EH (cell line): ENCODE measurements at regions not wholly inside any gene's neighbourhood (a gene's known extent, or its start where the extent isn't known, plus 50 kb on each side); places are given as distances from the start of the nearest gene placed in this dataset.

Experiments used
- DNase-seq: peaks from one replicate; pipeline ENCODE4 v3.0.0-alpha.2; 2015; ENCODE audit warnings: low read depth

- DNase-seq, result no peak
Measured at GRCh38 chr10:78938695-78939672, 129.8 kb upstream of the ZMIZ1 start.

- no peak for DNase-seq
Measured at GRCh38 chr10:78942091-78942501, 126.7 kb upstream of the ZMIZ1 start.

DNA sequence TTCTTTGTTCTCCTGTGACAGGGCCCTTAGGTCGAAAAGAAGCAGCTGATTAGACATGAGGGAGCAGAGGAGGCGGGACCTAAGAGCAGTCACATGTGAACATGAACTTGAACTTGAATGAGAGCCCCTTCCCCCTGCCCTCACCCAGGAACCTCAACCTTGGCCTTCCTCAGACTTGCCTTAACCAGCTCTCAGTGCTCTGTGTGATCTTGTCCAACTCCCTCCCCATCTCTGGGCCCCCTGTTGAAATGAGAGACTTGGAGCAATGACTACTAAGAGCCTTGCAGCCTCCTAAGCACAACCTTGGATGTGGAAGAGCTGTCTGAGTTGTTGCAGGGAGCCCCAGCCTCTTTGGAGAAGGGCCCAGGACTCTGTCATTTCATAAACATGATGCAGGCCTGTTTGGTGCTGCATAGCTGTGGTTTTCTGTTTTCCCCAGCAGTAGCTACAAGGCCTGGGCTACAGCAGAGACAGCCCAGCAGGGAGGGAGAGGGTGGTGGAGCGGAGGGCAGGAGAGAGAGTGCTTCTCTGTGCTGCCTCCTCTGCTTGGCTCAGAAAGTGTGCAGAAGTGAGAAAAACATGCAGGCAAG is 123.9 kb upstream of the ZMIZ1 start:
- peak; percentile 97 for DNase-seq

DNA sequence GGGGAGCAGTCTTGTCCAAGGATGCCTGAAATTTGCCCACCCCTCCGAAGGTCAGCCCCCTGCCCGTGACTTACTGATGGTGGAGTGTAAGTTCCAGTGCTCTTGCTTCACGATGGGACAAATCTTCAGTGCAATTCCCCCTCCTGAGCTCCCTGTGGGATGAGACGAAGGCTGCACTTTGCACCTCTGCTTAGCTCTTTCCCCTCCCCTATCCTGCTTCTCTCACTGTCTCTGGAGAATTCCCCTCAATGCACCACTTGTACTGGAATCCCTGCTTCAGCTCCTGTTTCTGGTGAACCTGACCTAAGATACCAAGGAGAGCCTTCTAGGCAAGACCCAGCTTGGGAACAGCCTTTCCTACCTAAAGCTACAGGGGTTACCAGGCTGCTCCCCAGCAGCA is 122.9 kb upstream of the ZMIZ1 start:
- DNase-seq, result no peak

DNA sequence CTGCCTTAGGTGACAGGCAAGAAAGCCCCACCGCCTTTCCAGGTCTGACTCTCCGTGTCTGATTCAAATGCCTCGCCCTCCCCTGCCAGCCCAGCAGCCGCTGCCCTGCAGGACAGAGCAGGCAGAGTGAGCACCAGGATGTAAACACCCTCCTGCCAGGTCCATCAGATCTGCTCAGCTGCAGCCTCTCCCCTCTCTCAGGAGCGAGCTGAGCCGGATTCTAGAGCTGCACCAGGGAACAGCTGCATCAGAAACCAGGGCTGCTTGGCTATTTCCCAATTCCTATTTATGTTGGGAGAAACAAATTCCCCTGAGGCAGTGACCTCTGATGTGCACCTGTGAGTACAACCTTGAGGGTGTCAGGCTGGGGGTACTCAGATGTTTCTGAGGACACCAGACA is 121.5 kb upstream of the ZMIZ1 start:
- DNase-seq, result no peak

- DNase-seq, result no peak
Measured at GRCh38 chr10:78947733-78948132, 121.0 kb upstream of the ZMIZ1 start.

GRCh38 chr10:78948621-78949030 is 120.1 kb upstream of the ZMIZ1 start:
- DNase-seq, result no peak

GRCh38 chr10:78950656-78951587 is 117.8 kb upstream of the ZMIZ1 start:
- DNase-seq, result no peak

GRCh38 chr10:78952030-78952429 is 116.7 kb upstream of the ZMIZ1 start:
- no peak for DNase-seq

DNA sequence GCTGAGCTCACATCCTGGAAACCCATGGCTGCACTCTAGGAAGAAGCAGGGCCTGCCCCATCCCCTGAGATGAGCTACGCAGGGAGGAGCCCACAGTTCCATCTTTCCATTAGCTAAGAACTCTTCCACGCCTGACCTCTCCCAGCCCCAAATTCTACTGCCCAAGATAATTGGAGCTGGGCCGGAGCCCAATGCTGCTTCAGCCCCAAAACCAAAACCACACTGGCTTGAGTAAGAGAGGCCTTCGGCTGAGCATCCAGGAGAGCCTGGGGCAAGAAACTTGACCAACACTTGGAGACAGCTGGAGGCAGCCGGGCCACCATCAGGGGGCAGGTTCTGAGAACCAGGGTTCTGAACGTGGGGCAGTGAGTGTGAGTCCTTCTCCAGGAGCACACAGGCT is 116.1 kb upstream of the ZMIZ1 start:
- DNase-seq, result peak; percentile 89

DNA sequence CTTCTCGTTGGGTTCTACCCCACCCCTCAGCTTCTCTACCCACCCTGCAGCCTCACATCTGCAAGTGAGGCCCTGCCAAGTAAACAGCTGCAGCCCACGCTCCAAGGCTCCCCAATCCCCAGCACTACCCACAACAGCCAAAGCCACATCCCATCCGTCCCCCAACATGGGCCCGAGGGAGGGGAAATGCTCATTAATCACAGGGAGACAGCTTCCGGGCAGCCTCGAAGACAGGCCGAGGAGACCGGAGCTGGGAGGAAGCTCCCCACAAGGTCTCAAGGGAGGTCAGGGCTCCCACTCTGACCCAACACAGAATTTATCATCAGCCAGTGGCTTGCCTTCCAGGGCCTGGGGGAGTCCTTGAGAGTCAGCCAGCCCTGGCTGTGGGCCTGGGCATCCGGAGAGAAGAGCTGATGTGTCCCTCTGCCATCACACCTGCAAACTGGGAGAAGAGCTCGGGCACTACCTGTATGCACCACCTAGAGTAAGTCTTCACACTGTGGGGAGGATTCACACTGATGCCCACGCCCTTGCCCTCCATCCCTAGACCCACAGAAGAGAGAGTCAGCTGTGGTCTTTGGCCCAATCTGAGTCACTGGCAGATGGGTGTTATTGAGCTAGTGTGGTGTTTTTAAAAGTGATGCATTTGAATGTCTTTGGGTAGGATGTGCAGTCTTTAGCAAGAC is 115.5 kb upstream of the ZMIZ1 start:
- DNase-seq, result peak; percentile 65

- no peak for DNase-seq
Measured at GRCh38 chr10:78953799-78954297, 114.9 kb upstream of the ZMIZ1 start.

DNA sequence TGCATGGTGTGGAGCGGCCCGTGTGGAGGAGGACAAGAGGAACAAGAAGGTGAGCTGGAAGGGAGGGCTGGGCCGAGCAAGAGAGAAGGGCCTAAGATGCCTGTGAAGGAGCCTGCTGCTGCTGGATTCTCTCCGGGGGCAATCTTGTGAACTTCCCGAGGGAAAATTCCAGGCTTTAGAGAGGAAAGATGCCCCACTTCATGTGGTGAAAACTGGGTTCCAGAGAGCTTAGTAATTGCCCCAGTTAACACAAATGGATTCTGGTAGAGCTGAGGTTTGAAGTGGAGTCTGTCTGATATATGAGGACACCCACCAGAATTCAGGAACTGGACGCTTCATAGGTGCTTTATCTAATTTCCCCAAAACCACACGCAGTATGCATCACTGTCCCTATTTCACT is 114.1 kb upstream of the ZMIZ1 start:
- DNase-seq, result peak; percentile 61

DNA sequence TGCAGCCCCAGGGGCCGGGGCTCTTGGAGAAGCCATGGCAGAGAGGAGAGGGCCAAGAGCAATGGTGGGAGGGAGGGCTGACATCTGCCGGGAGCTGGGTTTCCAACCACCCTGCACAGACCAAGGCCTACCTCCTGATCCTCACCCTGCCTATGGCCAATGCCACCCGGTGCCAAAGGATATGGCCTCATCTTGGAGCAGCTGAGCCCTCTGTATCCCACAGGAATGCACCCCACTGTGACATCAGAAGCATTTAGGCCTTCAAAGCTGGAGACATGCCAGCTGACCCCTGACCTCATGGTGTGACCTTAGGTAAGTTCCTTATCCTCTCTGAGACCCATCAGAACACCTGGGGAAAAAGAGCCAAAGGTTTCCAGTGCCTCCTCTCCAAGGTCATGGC is 113.6 kb upstream of the ZMIZ1 start:
- DNase-seq, result peak; percentile 30

DNA sequence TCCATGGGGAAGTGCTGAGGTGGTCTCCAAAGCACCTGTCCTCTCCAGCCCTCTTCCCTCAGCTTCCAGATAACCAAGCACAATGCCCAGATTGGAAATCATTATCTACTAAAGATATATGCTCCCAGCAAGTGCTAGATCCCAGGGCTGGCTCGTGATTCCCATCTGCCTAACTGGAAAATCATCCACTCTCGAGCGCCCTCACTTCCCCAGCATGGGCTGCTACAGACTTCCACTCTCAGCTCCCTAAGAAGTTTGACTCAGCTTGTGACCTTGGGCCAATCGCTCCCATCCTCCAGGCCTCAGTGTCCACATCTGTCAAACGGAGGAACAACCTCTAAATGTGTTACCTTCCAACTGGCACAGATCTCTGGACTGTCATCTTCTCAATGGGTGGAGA is 112.4 kb upstream of the ZMIZ1 start:
- DNase-seq, result no peak

GRCh38 chr10:78957471-78958039 is 111.2 kb upstream of the ZMIZ1 start:
- peak; percentile 73 for DNase-seq

DNA sequence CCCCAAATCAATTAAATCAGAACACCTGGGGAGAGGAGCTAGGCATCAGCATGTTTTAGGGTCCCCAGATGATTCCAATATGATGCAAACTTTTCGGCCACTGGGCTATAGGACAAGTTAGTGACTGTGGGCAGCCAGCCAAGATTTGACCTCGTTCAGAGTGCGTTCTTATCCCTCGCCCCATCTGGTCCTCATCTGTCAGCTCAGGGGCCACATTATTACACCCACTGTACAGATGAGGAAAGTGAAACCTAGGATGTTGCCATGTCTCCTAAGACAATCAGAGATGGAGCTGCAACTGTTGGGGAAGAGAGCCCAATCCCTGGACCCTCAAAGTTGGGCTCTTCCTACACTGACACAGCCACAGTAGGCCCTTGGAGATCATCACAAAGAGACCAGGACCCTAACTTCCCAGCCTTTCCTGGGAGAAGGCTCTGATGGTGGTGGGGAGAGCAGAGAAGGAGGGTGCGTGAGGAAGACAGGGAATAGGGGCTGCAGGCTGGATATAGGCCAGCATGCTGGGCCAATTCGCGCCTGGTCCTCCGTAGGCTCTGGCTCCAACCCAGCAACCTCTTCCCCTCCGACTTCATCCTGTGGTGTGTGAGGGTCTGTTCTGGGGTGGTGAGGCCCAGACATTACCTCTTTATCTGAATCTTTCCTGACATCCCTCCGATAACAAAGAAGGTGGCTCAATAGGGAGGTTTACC is 109.4 kb upstream of the ZMIZ1 start:
- DNase-seq, result no peak

DNA sequence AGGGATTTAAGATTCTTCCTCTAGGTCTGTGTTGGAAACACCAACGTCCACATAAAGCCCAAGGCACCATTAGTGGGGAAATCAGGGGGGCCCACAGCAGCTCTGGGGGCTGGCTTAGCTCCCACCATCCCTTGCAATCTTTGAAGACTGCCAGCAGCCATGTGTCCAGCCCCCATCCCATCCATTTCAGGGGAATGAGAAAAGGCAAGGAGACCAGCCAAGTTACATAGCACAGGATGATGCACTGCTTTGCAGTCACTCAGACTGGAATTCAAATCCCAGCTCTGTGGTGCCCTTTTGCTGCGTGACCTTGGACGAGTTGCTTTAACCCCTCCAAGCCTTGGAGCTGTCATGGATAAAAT is 108.9 kb upstream of the ZMIZ1 start:
- peak; percentile 19 for DNase-seq

- peak; percentile 92 for DNase-seq
Measured at GRCh38 chr10:78960316-78960800, 108.4 kb upstream of the ZMIZ1 start.

DNA sequence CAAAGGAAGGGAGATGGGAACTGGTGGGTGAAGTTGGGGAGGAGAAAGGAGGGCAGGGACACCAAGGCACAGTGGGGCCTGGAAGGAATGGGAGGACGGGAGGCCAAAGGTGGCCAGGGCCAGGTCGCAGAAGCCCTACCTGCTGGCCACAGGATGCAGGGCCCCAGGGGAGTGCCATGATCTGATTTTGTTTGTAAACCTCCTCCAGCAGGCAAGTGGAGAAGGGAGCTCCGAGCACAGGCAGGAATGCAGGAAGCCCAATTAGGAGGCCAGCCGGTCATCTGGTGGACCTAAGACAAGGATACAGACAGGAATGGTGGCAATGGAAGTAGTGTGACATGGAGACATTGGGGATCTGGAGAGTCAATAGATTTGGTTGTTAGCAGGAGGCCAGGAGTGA is 107.0 kb upstream of the ZMIZ1 start:
- no peak for DNase-seq
